ENCODE measurements at regions not wholly inside any gene's neighbourhood (a gene's known extent, or its start where the extent isn't known, plus 50 kb on each side); places are given as distances from the start of the nearest gene placed in this dataset.

GRCh38 chr18:26772691-26773090 lies 92.8 kb downstream of the AQP4 start:
- H3K4me1 ChIP-seq: no peaks in the 10 kb centered on the region
- peaks cover 3% of the 10 kb centered on the region for H3K27me3 ChIP-seq
- 60 to 68% methylated on average over 1 to 2 of the region's 2 CpGs for WGBS, 2 donors (ENCODE audit: low coverage in 1 of 2)
- TF ChIP-seq EP300 (IDR thresholded peaks at IDR 0.05; ENCODE audit: low read depth) (no peak), POLR2A (IDR thresholded peaks at IDR 0.05) (no peak), CTCF (IDR thresholded peaks at IDR 0.05) (no peak), POLR2AphosphoS5 (IDR thresholded peaks at IDR 0.05) (no peak)
- H3K36me3 ChIP-seq: no peaks in the 10 kb centered on the region
- H3K9me3 ChIP-seq: no peaks in the 10 kb centered on the region
- in situ Hi-C loops (cut with MboI; ENCODE audit: low pct_ligation_motif_present in 1 of 4, low pct_unique_long_range_greater_than_20kb in 1 of 4, low sequenced_read_pairs in 3 of 4) (no loop called here), intact Hi-C loops (cut with DNase I; ENCODE audit: low total_unique reads) (no loop called here)
- no peak overlapping the region for H3K4me3 ChIP-seq
- DNase-seq: no peak
- H3K27ac ChIP-seq: no peak overlapping the region

- TF ChIP-seq CTCF (IDR thresholded peaks at IDR 0.05): peak; percentile 27 to 44 (median 41)
- TF ChIP-seq POLR2AphosphoS5 (IDR thresholded peaks at IDR 0.05): no peak
- TF ChIP-seq POLR2A (IDR thresholded peaks at IDR 0.05): no peak
- H3K27ac ChIP-seq: no peak overlapping the region
- DNase-seq: no peak
- in situ Hi-C loops (cut with MboI; ENCODE audit: low pct_ligation_motif_present in 1 of 4, low pct_unique_long_range_greater_than_20kb in 1 of 4, low sequenced_read_pairs in 3 of 4) (no loop called here), intact Hi-C loops (cut with DNase I; ENCODE audit: low total_unique reads) (no loop called here)
- WGBS, 2 donors (ENCODE audit: low coverage in 1 of 2): 29 to 36% methylated on average over 1 of the region's 1 CpG
- no peaks in the 10 kb centered on the region for H3K9me3 ChIP-seq
- H3K4me3 ChIP-seq: no peak overlapping the region
- peaks cover 1% of the 10 kb centered on the region for H3K27me3 ChIP-seq
- no peaks in the 10 kb centered on the region for H3K36me3 ChIP-seq
- no peaks in the 10 kb centered on the region for H3K4me1 ChIP-seq
Observed at GRCh38 chr18:26771524-26771923, 94.0 kb downstream of the AQP4 start.

GRCh38 chr18:26768385-26768784 lies 97.1 kb downstream of the AQP4 start:
- Histone ChIP-seq H3K4me3 (no peak overlapping the region), H3K36me3 (no peaks in the 10 kb centered on the region), H3K9me3 (no peaks in the 10 kb centered on the region), H3K4me1 (no peaks in the 10 kb centered on the region), H3K27ac (no peak overlapping the region), H3K27me3 (no peaks in the 10 kb centered on the region)
- DNase-seq: no peak
- WGBS, 2 donors (ENCODE audit: low coverage in 1 of 2): 44 to 60% methylated on average over 5 to 7 of the region's 7 CpGs
- intact Hi-C loops (cut with DNase I; ENCODE audit: low total_unique reads): no loop called here
- no peak for TF ChIP-seq CTCF (IDR thresholded peaks at IDR 0.05)
- no peak for TF ChIP-seq POLR2A (IDR thresholded peaks at IDR 0.05)
- TF ChIP-seq EP300 (IDR thresholded peaks at IDR 0.05; ENCODE audit: low read depth): no peak
- no peak for TF ChIP-seq POLR2AphosphoS5 (IDR thresholded peaks at IDR 0.05)
- in situ Hi-C loops (cut with MboI; ENCODE audit: low pct_ligation_motif_present in 1 of 4, low pct_unique_long_range_greater_than_20kb in 1 of 4, low sequenced_read_pairs in 3 of 4): no loop called here

- in situ Hi-C loops (cut with MboI; ENCODE audit: low pct_ligation_motif_present in 1 of 4, low pct_unique_long_range_greater_than_20kb in 1 of 4, low sequenced_read_pairs in 3 of 4): no loop called here
Observed at GRCh38 chr18:26765498-26765897, 100.0 kb downstream of the AQP4 start.

More at GRCh38 chr18:26765498-26765897, 100.0 kb downstream of the AQP4 start:
- TF ChIP-seq POLR2AphosphoS5 (IDR thresholded peaks at IDR 0.05) (no peak), CTCF (IDR thresholded peaks at IDR 0.05) (no peak), EP300 (IDR thresholded peaks at IDR 0.05; ENCODE audit: low read depth) (no peak), POLR2A (IDR thresholded peaks at IDR 0.05) (no peak)
- intact Hi-C loops (cut with DNase I; ENCODE audit: low total_unique reads): no loop called here
- H3K4me3 ChIP-seq: no peak overlapping the region
- H3K4me1 ChIP-seq: no peaks in the 10 kb centered on the region
- WGBS, 2 donors (ENCODE audit: low coverage in 1 of 2): 96% methylated on average over 2 of the region's 2 CpGs; no CpG with 5 or more reads in 1 of the 2 donors
- no peaks in the 10 kb centered on the region for H3K36me3 ChIP-seq
- no peak overlapping the region for H3K27ac ChIP-seq
- no peaks in the 10 kb centered on the region for H3K27me3 ChIP-seq
- DNase-seq: no peak
- no peaks in the 10 kb centered on the region for H3K9me3 ChIP-seq
